ENCODE measurements at regions not wholly inside any gene's neighbourhood (a gene's known extent, or its start where the extent isn't known, plus 50 kb on each side); places are given as distances from the start of the nearest gene placed in this dataset.

GRCh38 chr4:128440923-128441322 lies 153.3 kb upstream of the PGRMC2 start:
- no peak for TF ChIP-seq CTCF (conservative IDR thresholded peaks at IDR 0.05; ENCODE audit: low read length)
- TF ChIP-seq EZH2phosphoT487 (IDR thresholded peaks at IDR 0.05; ENCODE audit: borderline replicate concordance) = no peak
